HepG2 (cell line): ENCODE measurements at regions not wholly inside any gene's neighbourhood (a gene's known extent, or its start where the extent isn't known, plus 50 kb on each side); places are given as distances from the start of the nearest gene placed in this dataset.
A peak's percentile ranks its signal among the peaks of the same experiment; 100 is the strongest.

ENCODE experiments used
- CREM ChIP-seq, 2 experiments: sonication (generic) in 1 of 2; formaldehyde crosslinking in 1 of 2; IDR thresholded peaks; 2 replicates each; pipeline versions ENCODE4 v1.4.0 to v1.6.1; 2016 to 2020; ENCODE audit warnings: antibody characterized with exemption in 1 of 2, mild to moderate bottlenecking in 1 of 2, missing genetic modification reagents in 1 of 2
- ELF3 ChIP-seq: IDR thresholded peaks from 2 replicates; pipeline ENCODE4 v1.6.1; 2016; ENCODE audit warnings: missing genetic modification reagents, missing compliant biosample characterization
- LBX2 ChIP-seq: sonication (generic); formaldehyde crosslinking; IDR thresholded peaks from 2 replicates; pipeline ENCODE4 v1.5.0; 2020; ENCODE audit warnings: missing genetic modification reagents, mild to moderate bottlenecking, borderline replicate concordance
- RFXANK ChIP-seq: IDR thresholded peaks from 2 replicates; pipeline ENCODE4 v1.6.1; 2016
- SPEN ChIP-seq: sonication (generic); formaldehyde crosslinking; IDR thresholded peaks from 2 replicates; pipeline ENCODE4 v1.5.1; 2020; ENCODE audit warnings: low read depth, mild to moderate bottlenecking, missing genetic modification reagents
- ZNF367 ChIP-seq: sonication (generic); formaldehyde crosslinking; IDR thresholded peaks from 2 replicates; pipeline ENCODE4 v1.4.0; 2020; ENCODE audit warnings: missing genetic modification reagents, borderline replicate concordance
- ZNF792 ChIP-seq: IDR thresholded peaks from 2 replicates; pipeline ENCODE4 v1.6.1; 2016
- ZSCAN25 ChIP-seq: sonication (generic); formaldehyde crosslinking; IDR thresholded peaks from 2 replicates; pipeline ENCODE4 v1.8.0; 2022; ENCODE audit warnings: mild to moderate bottlenecking, missing genetic modification reagents
- TF ChIP-seq, protein P1 (sequence below): sonication (generic); formaldehyde crosslinking; IDR thresholded peaks from 2 replicates; pipeline ENCODE4 v1.5.1; 2020; ENCODE audit warnings: mild to moderate bottlenecking, missing genetic modification reagents, borderline replicate concordance
- TF ChIP-seq, protein P2 (sequence below): sonication (generic); formaldehyde crosslinking; IDR thresholded peaks from 2 replicates; pipeline ENCODE4 v1.5.1; 2020; ENCODE audit warnings: mild to moderate bottlenecking, missing genetic modification reagents
- TF ChIP-seq, protein P3 (sequence below): sonication (generic); formaldehyde crosslinking; IDR thresholded peaks from 2 replicates; pipeline ENCODE4 v1.5.1; 2020; ENCODE audit warnings: missing genetic modification reagents, mild to moderate bottlenecking, borderline replicate concordance
- TF ChIP-seq, protein P4 (sequence below): sonication (generic); formaldehyde crosslinking; IDR thresholded peaks from 2 replicates; pipeline ENCODE4 v1.4.0; 2020; ENCODE audit warnings: missing genetic modification reagents, borderline replicate concordance

DNA sequence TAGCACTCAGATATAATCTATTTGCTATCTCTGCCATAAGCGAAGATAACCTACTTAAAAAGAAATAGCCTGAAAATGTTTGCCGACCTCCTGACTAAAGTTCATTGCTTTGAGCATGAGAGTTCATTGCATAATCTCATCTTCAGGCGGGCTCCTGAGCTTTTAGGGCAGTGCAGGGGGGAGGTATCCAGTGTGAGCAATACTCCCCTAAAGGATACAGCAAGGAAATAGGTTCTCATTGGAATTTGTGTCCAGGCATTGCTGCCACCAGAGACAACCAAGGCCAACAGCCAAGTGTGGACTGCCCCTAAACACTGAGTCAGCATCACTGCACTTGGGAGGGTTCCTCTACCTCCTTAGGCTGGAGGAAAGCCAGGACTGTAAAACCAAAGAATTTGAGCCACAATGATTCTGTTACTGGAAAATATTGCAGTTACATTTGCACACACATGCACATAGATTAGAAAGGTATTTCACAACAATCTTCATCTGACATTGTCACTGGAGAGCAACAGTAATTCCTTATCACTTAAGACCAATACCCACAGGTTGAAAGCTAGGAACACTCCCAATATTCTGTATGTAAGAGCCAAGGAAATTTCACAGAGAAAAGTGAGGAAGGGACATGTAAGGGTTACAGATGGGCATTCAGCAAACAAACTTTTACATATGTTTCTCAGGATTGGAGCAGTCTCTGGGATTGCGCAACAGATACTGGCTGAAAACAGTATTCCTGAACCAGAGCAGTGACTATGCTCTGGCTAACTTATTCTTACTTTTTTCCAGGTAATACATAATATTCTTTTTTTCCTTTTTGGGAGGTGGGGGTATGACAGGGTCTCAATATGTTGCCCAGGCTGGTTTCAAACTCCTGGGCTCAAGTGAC is 98.6 kb upstream of the TLE1 start (continued):
- TF ChIP-seq CREM (IDR thresholded peaks at IDR 0.05) (peak; percentile 34; the same call in 1 of the 2 replicates), CREM (CRISPR knock-in tag; IDR thresholded peaks at IDR 0.05) (no peak), ZNF367 (CRISPR knock-in tag) (no peak), ZSCAN25 (peak; percentile 69; the same call in 1 of the 2 replicates), LBX2 (no peak), RFXANK (CRISPR knock-in tag) (no peak), ZNF792 (CRISPR knock-in tag) (no peak), ELF3 (CRISPR knock-in tag) (0 out of 2 replicates have a peak, but pooled peaks have one; percentile 15), SPEN (CRISPR knock-in tag) (no peak)
- TF ChIP-seq, protein P1, sequence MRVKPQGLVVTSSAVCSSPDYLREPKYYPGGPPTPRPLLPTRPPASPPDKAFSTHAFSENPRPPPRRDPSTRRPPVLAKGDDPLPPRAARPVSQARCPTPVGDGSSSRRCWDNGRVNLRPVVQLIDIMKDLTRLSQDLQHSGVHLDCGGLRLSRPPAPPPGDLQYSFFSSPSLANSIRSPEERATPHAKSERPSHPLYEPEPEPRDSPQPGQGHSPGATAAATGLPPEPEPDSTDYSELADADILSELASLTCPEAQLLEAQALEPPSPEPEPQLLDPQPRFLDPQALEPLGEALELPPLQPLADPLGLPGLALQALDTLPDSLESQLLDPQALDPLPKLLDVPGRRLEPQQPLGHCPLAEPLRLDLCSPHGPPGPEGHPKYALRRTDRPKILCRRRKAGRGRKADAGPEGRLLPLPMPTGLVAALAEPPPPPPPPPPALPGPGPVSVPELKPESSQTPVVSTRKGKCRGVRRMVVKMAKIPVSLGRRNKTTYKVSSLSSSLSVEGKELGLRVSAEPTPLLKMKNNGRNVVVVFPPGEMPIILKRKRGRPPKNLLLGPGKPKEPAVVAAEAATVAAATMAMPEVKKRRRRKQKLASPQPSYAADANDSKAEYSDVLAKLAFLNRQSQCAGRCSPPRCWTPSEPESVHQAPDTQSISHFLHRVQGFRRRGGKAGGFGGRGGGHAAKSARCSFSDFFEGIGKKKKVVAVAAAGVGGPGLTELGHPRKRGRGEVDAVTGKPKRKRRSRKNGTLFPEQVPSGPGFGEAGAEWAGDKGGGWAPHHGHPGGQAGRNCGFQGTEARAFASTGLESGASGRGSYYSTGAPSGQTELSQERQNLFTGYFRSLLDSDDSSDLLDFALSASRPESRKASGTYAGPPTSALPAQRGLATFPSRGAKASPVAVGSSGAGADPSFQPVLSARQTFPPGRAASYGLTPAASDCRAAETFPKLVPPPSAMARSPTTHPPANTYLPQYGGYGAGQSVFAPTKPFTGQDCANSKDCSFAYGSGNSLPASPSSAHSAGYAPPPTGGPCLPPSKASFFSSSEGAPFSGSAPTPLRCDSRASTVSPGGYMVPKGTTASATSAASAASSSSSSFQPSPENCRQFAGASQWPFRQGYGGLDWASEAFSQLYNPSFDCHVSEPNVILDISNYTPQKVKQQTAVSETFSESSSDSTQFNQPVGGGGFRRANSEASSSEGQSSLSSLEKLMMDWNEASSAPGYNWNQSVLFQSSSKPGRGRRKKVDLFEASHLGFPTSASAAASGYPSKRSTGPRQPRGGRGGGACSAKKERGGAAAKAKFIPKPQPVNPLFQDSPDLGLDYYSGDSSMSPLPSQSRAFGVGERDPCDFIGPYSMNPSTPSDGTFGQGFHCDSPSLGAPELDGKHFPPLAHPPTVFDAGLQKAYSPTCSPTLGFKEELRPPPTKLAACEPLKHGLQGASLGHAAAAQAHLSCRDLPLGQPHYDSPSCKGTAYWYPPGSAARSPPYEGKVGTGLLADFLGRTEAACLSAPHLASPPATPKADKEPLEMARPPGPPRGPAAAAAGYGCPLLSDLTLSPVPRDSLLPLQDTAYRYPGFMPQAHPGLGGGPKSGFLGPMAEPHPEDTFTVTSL = no peak
- TF ChIP-seq, protein P2, sequence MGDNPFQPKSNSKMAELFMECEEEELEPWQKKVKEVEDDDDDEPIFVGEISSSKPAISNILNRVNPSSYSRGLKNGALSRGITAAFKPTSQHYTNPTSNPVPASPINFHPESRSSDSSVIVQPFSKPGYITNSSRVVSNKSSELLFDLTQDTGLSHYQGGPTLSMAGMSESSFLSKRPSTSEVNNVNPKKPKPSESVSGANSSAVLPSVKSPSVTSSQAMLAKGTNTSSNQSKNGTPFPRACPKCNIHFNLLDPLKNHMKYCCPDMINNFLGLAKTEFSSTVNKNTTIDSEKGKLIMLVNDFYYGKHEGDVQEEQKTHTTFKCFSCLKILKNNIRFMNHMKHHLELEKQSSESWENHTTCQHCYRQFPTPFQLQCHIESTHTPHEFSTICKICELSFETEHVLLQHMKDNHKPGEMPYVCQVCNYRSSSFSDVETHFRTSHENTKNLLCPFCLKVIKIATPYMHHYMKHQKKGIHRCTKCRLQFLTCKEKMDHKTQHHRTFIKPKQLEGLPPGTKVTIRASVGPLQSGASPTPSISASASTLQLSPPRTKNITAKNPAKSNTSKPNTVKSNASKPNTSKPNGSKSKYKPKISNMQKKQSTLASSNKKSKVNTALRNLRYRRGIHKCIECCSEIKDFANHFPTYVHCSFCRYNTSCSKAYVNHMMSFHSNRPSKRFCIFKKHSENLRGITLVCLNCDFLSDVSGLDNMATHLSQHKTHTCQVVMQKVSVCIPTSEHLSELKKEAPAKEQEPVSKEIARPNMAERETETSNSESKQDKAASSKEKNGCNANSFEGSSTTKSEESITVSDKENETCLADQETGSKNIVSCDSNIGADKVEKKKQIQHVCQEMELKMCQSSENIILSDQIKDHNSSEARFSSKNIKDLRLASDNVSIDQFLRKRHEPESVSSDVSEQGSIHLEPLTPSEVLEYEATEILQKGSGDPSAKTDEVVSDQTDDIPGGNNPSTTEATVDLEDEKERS (CRISPR knock-in tag) = 0 out of 2 replicates have a peak, but pooled peaks have one; percentile 29
- TF ChIP-seq, protein P3, sequence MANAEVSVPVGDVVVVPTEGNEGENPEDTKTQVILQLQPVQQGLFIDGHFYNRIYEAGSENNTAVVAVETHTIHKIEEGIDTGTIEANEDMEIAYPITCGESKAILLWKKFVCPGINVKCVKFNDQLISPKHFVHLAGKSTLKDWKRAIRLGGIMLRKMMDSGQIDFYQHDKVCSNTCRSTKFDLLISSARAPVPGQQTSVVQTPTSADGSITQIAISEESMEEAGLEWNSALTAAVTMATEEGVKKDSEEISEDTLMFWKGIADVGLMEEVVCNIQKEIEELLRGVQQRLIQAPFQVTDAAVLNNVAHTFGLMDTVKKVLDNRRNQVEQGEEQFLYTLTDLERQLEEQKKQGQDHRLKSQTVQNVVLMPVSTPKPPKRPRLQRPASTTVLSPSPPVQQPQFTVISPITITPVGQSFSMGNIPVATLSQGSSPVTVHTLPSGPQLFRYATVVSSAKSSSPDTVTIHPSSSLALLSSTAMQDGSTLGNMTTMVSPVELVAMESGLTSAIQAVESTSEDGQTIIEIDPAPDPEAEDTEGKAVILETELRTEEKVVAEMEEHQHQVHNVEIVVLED = no peak
- TF ChIP-seq, protein P4, sequence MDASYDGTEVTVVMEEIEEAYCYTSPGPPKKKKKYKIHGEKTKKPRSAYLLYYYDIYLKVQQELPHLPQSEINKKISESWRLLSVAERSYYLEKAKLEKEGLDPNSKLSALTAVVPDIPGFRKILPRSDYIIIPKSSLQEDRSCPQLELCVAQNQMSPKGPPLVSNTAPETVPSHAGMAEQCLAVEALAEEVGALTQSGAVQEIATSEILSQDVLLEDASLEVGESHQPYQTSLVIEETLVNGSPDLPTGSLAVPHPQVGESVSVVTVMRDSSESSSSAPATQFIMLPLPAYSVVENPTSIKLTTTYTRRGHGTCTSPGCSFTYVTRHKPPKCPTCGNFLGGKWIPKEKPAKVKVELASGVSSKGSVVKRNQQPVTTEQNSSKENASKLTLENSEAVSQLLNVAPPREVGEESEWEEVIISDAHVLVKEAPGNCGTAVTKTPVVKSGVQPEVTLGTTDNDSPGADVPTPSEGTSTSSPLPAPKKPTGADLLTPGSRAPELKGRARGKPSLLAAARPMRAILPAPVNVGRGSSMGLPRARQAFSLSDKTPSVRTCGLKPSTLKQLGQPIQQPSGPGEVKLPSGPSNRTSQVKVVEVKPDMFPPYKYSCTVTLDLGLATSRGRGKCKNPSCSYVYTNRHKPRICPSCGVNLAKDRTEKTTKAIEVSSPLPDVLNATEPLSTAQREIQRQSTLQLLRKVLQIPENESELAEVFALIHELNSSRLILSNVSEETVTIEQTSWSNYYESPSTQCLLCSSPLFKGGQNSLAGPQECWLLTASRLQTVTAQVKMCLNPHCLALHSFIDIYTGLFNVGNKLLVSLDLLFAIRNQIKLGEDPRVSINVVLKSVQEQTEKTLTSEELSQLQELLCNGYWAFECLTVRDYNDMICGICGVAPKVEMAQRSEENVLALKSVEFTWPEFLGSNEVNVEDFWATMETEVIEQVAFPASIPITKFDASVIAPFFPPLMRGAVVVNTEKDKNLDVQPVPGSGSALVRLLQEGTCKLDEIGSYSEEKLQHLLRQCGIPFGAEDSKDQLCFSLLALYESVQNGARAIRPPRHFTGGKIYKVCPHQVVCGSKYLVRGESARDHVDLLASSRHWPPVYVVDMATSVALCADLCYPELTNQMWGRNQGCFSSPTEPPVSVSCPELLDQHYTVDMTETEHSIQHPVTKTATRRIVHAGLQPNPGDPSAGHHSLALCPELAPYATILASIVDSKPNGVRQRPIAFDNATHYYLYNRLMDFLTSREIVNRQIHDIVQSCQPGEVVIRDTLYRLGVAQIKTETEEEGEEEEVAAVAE (CRISPR knock-in tag) = no peak
